WTC11 (cell line): ENCODE measurements at regions not wholly inside any gene's neighbourhood (a gene's known extent, or its start where the extent isn't known, plus 50 kb on each side); places are given as distances from the start of the nearest gene placed in this dataset.

Experiments used
- ATAC-seq: fragments of 200-7000 bp; cut with Tn5 transposase; 2 replicates; pipeline ENCODE4 v1.10.0; 2021; ENCODE audit warnings: mild to moderate bottlenecking, moderate library complexity
- CTCF ChIA-PET: fragments of 300-600 bp; sonication (Branson Sonifier 250); formaldehyde crosslinking; loops from one replicate; lab custom pipeline; 2021; ENCODE audit warnings: antibody characterized with exemption; lab: Charles Lee
- POLR2A ChIA-PET: fragments of 350-600 bp; sonication (Branson Sonifier 250); formaldehyde crosslinking; loops from one replicate; lab custom pipeline; 2021; ENCODE audit warnings: antibody characterized with exemption; lab: Charles Lee
- DNase-seq: peaks from one replicate; pipeline ENCODE4 v3.0.0; 2021; ENCODE audit warnings: low spot score
- H3K27ac Mint-ChIP-seq: 2 replicates; pipeline ENCODE4 v1.8.0; 2021; ENCODE audit warnings: mixed read lengths
- H3K27me3 Mint-ChIP-seq: 2 replicates; pipeline ENCODE4 v1.8.0; 2021; ENCODE audit warnings: low read depth, mild to moderate bottlenecking, moderate library complexity, mixed read lengths
- H3K36me3 Mint-ChIP-seq: 2 replicates; pipeline ENCODE4 v1.8.0; 2021; ENCODE audit warnings: mixed read lengths
- H3K4me1 Mint-ChIP-seq: 2 replicates; pipeline ENCODE4 v1.8.0; 2022; ENCODE audit warnings: mixed read lengths
- H3K4me3 Mint-ChIP-seq: 2 replicates; pipeline ENCODE4 v1.8.0; 2021; ENCODE audit warnings: mild to moderate bottlenecking, moderate library complexity, mixed read lengths
- H3K9me3 Mint-ChIP-seq: 2 replicates; pipeline ENCODE4 v1.8.0; 2021; ENCODE audit warnings: mixed read lengths
- CREB1 ChIP-seq: sonication (generic); formaldehyde crosslinking; IDR thresholded peaks from 2 replicates; pipeline ENCODE4 v1.8.0; 2023; ENCODE audit warnings: mild to moderate bottlenecking, missing genetic modification reagents
- EMX1 ChIP-seq: fragments of 250-450 bp; sonication (Bioruptor Pico); IDR thresholded peaks from 2 replicates; pipeline ENCODE4 v1.8.0; 2021; ENCODE audit warnings: mild to moderate bottlenecking
- ESRRA ChIP-seq: sonication (generic); formaldehyde crosslinking; IDR thresholded peaks from 2 replicates; pipeline ENCODE4 v1.8.1; 2022; ENCODE audit warnings: mild to moderate bottlenecking, missing genetic modification reagents, borderline replicate concordance
- FOXP1 ChIP-seq: sonication (generic); formaldehyde crosslinking; IDR thresholded peaks from 2 replicates; pipeline ENCODE4 v1.8.0; 2022; ENCODE audit warnings: missing genetic modification reagents, mild to moderate bottlenecking, moderate library complexity, borderline replicate concordance
- GTF2I ChIP-seq: fragments of 250-450 bp; sonication (Bioruptor Pico); conservative IDR thresholded peaks from 2 replicates; pipeline ENCODE4 v1.4.0; 2021; ENCODE audit warnings: mild to moderate bottlenecking
- IRF2 ChIP-seq: sonication (generic); formaldehyde crosslinking; IDR thresholded peaks from 2 replicates; pipeline ENCODE4 v1.8.0; 2022; ENCODE audit warnings: low read depth, missing genetic modification reagents, borderline replicate concordance
- JAZF1 ChIP-seq: fragments of 250-450 bp; sonication (Bioruptor Pico); IDR thresholded peaks from 2 replicates; pipeline ENCODE4 v1.9.0; 2021; ENCODE audit warnings: moderate library complexity, mild to moderate bottlenecking, inconsistent platforms
- NFYB ChIP-seq: sonication (generic); formaldehyde crosslinking; conservative IDR thresholded peaks from 2 replicates; pipeline ENCODE4 v1.8.0; 2022; ENCODE audit warnings: low read depth, missing genetic modification reagents
- NR3C1 ChIP-seq: sonication (generic); formaldehyde crosslinking; conservative IDR thresholded peaks from 2 replicates; pipeline ENCODE4 v1.8.1; 2023; ENCODE audit warnings: low read depth, mild to moderate bottlenecking, missing genetic modification reagents
- TEAD1 ChIP-seq: sonication (generic); formaldehyde crosslinking; IDR thresholded peaks from 2 replicates; pipeline ENCODE4 v1.8.0; 2022; ENCODE audit warnings: mild to moderate bottlenecking, missing genetic modification reagents
- TEAD4 ChIP-seq: sonication (generic); formaldehyde crosslinking; IDR thresholded peaks from 2 replicates; pipeline ENCODE4 v1.8.0; 2022; ENCODE audit warnings: mild to moderate bottlenecking, missing genetic modification reagents
- TP53 ChIP-seq: sonication (generic); formaldehyde crosslinking; IDR thresholded peaks from 2 replicates; pipeline ENCODE4 v1.8.1; 2023; ENCODE audit warnings: mild to moderate bottlenecking, missing genetic modification reagents
- ZNF423 ChIP-seq: fragments of 250-450 bp; sonication (Bioruptor Pico); IDR thresholded peaks from 2 replicates; pipeline ENCODE4 v2.1.2; 2022; ENCODE audit warnings: mild to moderate bottlenecking, moderate library complexity
- ZNF671 ChIP-seq: fragments of 250-450 bp; sonication (Bioruptor Pico); IDR thresholded peaks from 2 replicates; pipeline ENCODE4 v1.8.0; 2021; ENCODE audit warnings: mild to moderate bottlenecking
- TF ChIP-seq, protein P1 (sequence below): sonication (generic); formaldehyde crosslinking; IDR thresholded peaks from 2 replicates; pipeline ENCODE4 v1.8.1; 2022; ENCODE audit warnings: low read depth, mild to moderate bottlenecking, moderate library complexity, missing genetic modification reagents, borderline replicate concordance
- TF ChIP-seq, protein P2 (sequence below): sonication (generic); formaldehyde crosslinking; conservative IDR thresholded peaks from 2 replicates; pipeline ENCODE4 v1.8.1; 2023; ENCODE audit warnings: mild to moderate bottlenecking, low read depth, missing genetic modification reagents, moderate library complexity
- TF ChIP-seq, protein P3 (sequence below): fragments of 250-450 bp; sonication (Bioruptor Pico); IDR thresholded peaks from 2 replicates; pipeline ENCODE4 v1.8.0; 2021; ENCODE audit warnings: mild to moderate bottlenecking
- TF ChIP-seq, protein P4 (sequence below): sonication (generic); formaldehyde crosslinking; IDR thresholded peaks from 2 replicates; pipeline ENCODE4 v1.8.1; 2022; ENCODE audit warnings: mild to moderate bottlenecking, moderate library complexity, missing genetic modification reagents
- TF ChIP-seq, protein P5 (sequence below): fragments of 250-450 bp; sonication (Bioruptor Pico); IDR thresholded peaks from 2 replicates; pipeline ENCODE4 v2.1.2; 2022; ENCODE audit warnings: mild to moderate bottlenecking, moderate library complexity

DNA sequence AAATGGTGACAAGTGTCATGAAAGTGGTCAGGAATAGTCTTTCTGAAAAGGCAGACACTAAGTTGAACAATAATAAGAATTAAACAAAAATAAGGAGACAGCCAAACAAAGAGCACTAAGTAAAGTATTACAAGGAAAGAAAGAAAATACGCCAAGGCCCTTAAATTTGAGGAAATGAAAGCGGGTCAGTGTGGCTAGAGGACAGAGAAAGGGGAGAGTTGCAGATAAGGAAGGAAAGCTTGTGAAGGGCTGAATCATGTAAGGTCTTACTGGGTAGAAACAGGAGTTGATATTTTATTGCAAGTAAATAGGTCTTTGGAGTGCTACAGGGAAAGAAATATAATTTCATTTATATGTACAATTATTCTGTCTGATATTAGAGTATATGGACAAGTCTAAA lies 732.1 kb downstream of the EPHA7 start:
- Mint-ChIP-seq H3K9me3 (no peaks in the 10 kb centered on the region), H3K4me3 (no peak overlapping the region), H3K27me3 (no peaks in the 10 kb centered on the region), H3K36me3 (no peaks in the 10 kb centered on the region), H3K4me1 (no peaks in the 10 kb centered on the region), H3K27ac (no peak overlapping the region)
- DNase-seq (no peak), ATAC-seq (no peak)
- ChIA-PET CTCF (no interaction called here), POLR2A (no interaction called here)
- TF ChIP-seq JAZF1 (CRISPR knock-in tag), result no peak
- TF ChIP-seq IRF2 (CRISPR knock-in tag), result no peak
- TF ChIP-seq, protein P1, sequence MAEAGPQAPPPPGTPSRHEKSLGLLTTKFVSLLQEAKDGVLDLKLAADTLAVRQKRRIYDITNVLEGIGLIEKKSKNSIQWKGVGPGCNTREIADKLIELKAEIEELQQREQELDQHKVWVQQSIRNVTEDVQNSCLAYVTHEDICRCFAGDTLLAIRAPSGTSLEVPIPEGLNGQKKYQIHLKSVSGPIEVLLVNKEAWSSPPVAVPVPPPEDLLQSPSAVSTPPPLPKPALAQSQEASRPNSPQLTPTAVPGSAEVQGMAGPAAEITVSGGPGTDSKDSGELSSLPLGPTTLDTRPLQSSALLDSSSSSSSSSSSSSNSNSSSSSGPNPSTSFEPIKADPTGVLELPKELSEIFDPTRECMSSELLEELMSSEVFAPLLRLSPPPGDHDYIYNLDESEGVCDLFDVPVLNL, result no peak
- no peak for TF ChIP-seq EMX1
- TF ChIP-seq, protein P2, sequence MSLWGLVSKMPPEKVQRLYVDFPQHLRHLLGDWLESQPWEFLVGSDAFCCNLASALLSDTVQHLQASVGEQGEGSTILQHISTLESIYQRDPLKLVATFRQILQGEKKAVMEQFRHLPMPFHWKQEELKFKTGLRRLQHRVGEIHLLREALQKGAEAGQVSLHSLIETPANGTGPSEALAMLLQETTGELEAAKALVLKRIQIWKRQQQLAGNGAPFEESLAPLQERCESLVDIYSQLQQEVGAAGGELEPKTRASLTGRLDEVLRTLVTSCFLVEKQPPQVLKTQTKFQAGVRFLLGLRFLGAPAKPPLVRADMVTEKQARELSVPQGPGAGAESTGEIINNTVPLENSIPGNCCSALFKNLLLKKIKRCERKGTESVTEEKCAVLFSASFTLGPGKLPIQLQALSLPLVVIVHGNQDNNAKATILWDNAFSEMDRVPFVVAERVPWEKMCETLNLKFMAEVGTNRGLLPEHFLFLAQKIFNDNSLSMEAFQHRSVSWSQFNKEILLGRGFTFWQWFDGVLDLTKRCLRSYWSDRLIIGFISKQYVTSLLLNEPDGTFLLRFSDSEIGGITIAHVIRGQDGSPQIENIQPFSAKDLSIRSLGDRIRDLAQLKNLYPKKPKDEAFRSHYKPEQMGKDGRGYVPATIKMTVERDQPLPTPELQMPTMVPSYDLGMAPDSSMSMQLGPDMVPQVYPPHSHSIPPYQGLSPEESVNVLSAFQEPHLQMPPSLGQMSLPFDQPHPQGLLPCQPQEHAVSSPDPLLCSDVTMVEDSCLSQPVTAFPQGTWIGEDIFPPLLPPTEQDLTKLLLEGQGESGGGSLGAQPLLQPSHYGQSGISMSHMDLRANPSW, result no peak
- TF ChIP-seq NR3C1 (CRISPR knock-in tag), result no peak
- no peak for TF ChIP-seq ESRRA (CRISPR knock-in tag)
- TF ChIP-seq, protein P3, sequence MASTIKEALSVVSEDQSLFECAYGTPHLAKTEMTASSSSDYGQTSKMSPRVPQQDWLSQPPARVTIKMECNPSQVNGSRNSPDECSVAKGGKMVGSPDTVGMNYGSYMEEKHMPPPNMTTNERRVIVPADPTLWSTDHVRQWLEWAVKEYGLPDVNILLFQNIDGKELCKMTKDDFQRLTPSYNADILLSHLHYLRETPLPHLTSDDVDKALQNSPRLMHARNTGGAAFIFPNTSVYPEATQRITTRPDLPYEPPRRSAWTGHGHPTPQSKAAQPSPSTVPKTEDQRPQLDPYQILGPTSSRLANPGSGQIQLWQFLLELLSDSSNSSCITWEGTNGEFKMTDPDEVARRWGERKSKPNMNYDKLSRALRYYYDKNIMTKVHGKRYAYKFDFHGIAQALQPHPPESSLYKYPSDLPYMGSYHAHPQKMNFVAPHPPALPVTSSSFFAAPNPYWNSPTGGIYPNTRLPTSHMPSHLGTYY (CRISPR knock-in tag), result no peak
- no peak for TF ChIP-seq CREB1 (CRISPR knock-in tag)
- no peak for TF ChIP-seq NFYB
- TF ChIP-seq, protein P4, sequence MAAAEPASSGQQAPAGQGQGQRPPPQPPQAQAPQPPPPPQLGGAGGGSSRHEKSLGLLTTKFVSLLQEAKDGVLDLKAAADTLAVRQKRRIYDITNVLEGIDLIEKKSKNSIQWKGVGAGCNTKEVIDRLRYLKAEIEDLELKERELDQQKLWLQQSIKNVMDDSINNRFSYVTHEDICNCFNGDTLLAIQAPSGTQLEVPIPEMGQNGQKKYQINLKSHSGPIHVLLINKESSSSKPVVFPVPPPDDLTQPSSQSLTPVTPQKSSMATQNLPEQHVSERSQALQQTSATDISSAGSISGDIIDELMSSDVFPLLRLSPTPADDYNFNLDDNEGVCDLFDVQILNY (CRISPR knock-in tag), result no peak
- TF ChIP-seq, protein P5, sequence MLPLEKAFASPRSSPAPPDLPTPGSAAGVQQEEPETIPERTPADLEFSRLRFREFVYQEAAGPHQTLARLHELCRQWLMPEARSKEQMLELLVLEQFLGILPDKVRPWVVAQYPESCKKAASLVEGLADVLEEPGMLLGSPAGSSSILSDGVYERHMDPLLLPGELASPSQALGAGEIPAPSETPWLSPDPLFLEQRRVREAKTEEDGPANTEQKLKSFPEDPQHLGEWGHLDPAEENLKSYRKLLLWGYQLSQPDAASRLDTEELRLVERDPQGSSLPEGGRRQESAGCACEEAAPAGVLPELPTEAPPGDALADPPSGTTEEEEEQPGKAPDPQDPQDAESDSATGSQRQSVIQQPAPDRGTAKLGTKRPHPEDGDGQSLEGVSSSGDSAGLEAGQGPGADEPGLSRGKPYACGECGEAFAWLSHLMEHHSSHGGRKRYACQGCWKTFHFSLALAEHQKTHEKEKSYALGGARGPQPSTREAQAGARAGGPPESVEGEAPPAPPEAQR, result no peak
- no peak for TF ChIP-seq FOXP1 (CRISPR knock-in tag)
- TF ChIP-seq TEAD1, result no peak
- no peak for TF ChIP-seq TP53 (CRISPR knock-in tag)

DNA sequence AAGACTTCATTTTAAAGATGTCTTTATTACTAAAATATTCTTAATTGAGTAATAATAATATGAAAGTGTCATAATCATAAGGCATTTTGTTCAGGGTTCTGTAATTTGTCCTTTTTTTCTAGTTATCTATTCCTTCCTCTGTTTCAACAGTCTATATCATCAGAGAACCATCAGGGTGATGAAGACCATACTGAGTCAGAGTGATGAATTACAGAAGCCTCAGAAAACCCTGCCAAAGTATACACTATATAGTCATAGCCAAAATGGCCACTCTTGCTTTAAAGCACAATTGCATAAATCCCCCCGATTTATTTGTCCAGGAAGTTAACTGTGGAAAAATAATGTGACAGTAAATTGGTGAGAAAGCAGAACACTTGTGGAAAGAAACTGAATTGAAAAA lies 735.0 kb downstream of the EPHA7 start:
- Mint-ChIP-seq H3K4me1 (no peaks in the 10 kb centered on the region), H3K36me3 (no peaks in the 10 kb centered on the region), H3K27ac (no peak overlapping the region), H3K27me3 (no peaks in the 10 kb centered on the region), H3K9me3 (no peaks in the 10 kb centered on the region), H3K4me3 (no peak overlapping the region)
- CTCF ChIA-PET, result no interaction called here
- POLR2A ChIA-PET, result no interaction called here
- ATAC-seq, result no peak
- TF ChIP-seq ZNF671 (CRISPR knock-in tag), result no peak
- TF ChIP-seq ZNF423 (CRISPR knock-in tag), result no peak
- TF ChIP-seq TEAD4 (CRISPR knock-in tag), result no peak
- TF ChIP-seq GTF2I, result no peak
- no peak for DNase-seq
